Mesenchymal stem cell (in vitro differentiated cells and primary cell): ENCODE measurements at regions not wholly inside any gene's neighbourhood (a gene's known extent, or its start where the extent isn't known, plus 50 kb on each side); places are given as distances from the start of the nearest gene placed in this dataset.

Experiments used
- DNase-seq: peaks from one replicate; pipeline ENCODE4 v3.0.0-alpha.2; 2013
- H2AFZ ChIP-seq: one replicate; pipeline ENCODE4 v1.6.1; 2013; ENCODE audit warnings: low read depth, mild to moderate bottlenecking, control low read depth, inconsistent platforms, low read length, moderate library complexity
- H2AK5ac ChIP-seq: 2 replicates; pipeline ENCODE4 v1.6.1; 2013; ENCODE audit warnings: low read length, moderate library complexity, mild to moderate bottlenecking, inconsistent platforms; ENCODE audit not compliant: severe bottlenecking
- H2BK120ac ChIP-seq: one replicate; pipeline ENCODE4 v1.6.1; 2013; ENCODE audit warnings: low read depth, mild to moderate bottlenecking, inconsistent platforms, low read length, moderate library complexity
- H2BK12ac ChIP-seq, 2 experiments: one replicate each; pipeline ENCODE4 v1.6.1; 2013; ENCODE audit warnings: inconsistent platforms in 2 of 2, low read length in 2 of 2, mild to moderate bottlenecking in 2 of 2, moderate library complexity in 2 of 2, control low read depth in 1 of 2
- H2BK15ac ChIP-seq: one replicate; pipeline ENCODE4 v1.6.1; 2013; ENCODE audit warnings: mild to moderate bottlenecking, low read depth, inconsistent platforms; ENCODE audit not compliant: poor library complexity, severe bottlenecking
- H2BK5ac ChIP-seq: 2 replicates; pipeline ENCODE4 v1.6.1; 2013; ENCODE audit warnings: low read depth, mild to moderate bottlenecking, low read length, control low read depth, inconsistent platforms; ENCODE audit not compliant: poor library complexity, severe bottlenecking
- H3K14ac ChIP-seq, 2 experiments: one replicate each; pipeline ENCODE4 v1.6.1; 2013; ENCODE audit warnings: inconsistent platforms in 2 of 2, low read length in 2 of 2, control low read depth in 1 of 2, mild to moderate bottlenecking in 1 of 2, moderate library complexity in 1 of 2
- H3K18ac ChIP-seq, 2 experiments: one replicate each; pipeline ENCODE4 v1.6.1; 2013; ENCODE audit warnings: inconsistent platforms in 2 of 2, low read length in 2 of 2, control low read depth in 1 of 2, low read depth in 1 of 2, mild to moderate bottlenecking in 1 of 2
- H3K23ac ChIP-seq, 2 experiments: one replicate each; pipeline ENCODE4 v1.6.1; 2013; ENCODE audit warnings: inconsistent platforms in 2 of 2, low read length in 2 of 2, mild to moderate bottlenecking in 2 of 2, moderate library complexity in 2 of 2, control low read depth in 1 of 2
- H3K27ac ChIP-seq: 2 replicates; pipeline ENCODE4 v1.5.1; 2013; ENCODE audit warnings: mild to moderate bottlenecking, moderate library complexity, low read length, control low read depth, inconsistent platforms; ENCODE audit not compliant: poor library complexity, severe bottlenecking
- H3K27me3 ChIP-seq, 2 experiments: 2 replicates each; pipeline versions ENCODE4 v1.6.1 to v1.7.0; 2013; ENCODE audit warnings: low read length in 2 of 2, mild to moderate bottlenecking in 2 of 2, moderate library complexity in 2 of 2, control low read depth in 1 of 2, inconsistent platforms in 1 of 2; ENCODE audit not compliant: control insufficient read depth in 1 of 2, insufficient read depth in 1 of 2
- H3K36me3 ChIP-seq, 2 experiments: 2 replicates each; pipeline versions ENCODE4 v1.6.1 to v1.7.0; 2013; ENCODE audit warnings: low read length in 2 of 2, control low read depth in 1 of 2, inconsistent platforms in 1 of 2, low read depth in 1 of 2, mild to moderate bottlenecking in 1 of 2; ENCODE audit not compliant: insufficient read depth in 2 of 2, control insufficient read depth in 1 of 2
- H3K4ac ChIP-seq, 2 experiments: one replicate each; pipeline ENCODE4 v1.6.1; 2013; ENCODE audit warnings: inconsistent platforms in 2 of 2, low read length in 2 of 2, mild to moderate bottlenecking in 2 of 2, moderate library complexity in 2 of 2, control low read depth in 1 of 2, low read depth in 1 of 2
- H3K4me1 ChIP-seq: 2 replicates; pipeline ENCODE4 v1.6.1; 2013; ENCODE audit warnings: low read depth, low read length, control low read depth; ENCODE audit not compliant: control insufficient read depth, insufficient read depth
- H3K4me2 ChIP-seq: 2 replicates; pipeline ENCODE4 v1.6.1; 2013; ENCODE audit warnings: low read length, mild to moderate bottlenecking, inconsistent platforms; ENCODE audit not compliant: poor library complexity, severe bottlenecking
- H3K4me3 ChIP-seq, 2 experiments: 2 replicates each; pipeline versions ENCODE4 v1.5.1 to v1.7.0; 2013; ENCODE audit warnings: low read length in 2 of 2, mild to moderate bottlenecking in 2 of 2, control low read depth in 1 of 2, low read depth in 1 of 2; ENCODE audit not compliant: insufficient read depth in 1 of 2
- H3K79me1 ChIP-seq: replicated peaks from 2 replicates; pipeline ENCODE4 v1.6.1; 2013; ENCODE audit warnings: mild to moderate bottlenecking, control low read depth, low read length, inconsistent platforms; ENCODE audit not compliant: poor library complexity, severe bottlenecking
- H3K9ac ChIP-seq: 2 replicates; pipeline ENCODE4 v1.7.0; 2013; ENCODE audit warnings: mild to moderate bottlenecking, low read length, moderate library complexity
- H3K9me3 ChIP-seq: 2 replicates; pipeline ENCODE4 v1.7.0; 2013; ENCODE audit warnings: mild to moderate bottlenecking, low read length; ENCODE audit not compliant: control insufficient read depth
- H4K8ac ChIP-seq: one replicate; pipeline ENCODE4 v1.6.1; 2013; ENCODE audit warnings: inconsistent platforms, mild to moderate bottlenecking, low read length, moderate library complexity
- H4K91ac ChIP-seq: one replicate; pipeline ENCODE4 v1.6.1; 2013; ENCODE audit warnings: mild to moderate bottlenecking, low read length, inconsistent platforms
- WGBS: methylation state at CpG from one replicate; pipeline ENCODE4 v1.1.7; 2013; ENCODE audit warnings: mixed read lengths; 5-methylcytosine and 5-hydroxymethylcytosine counted together

DNA sequence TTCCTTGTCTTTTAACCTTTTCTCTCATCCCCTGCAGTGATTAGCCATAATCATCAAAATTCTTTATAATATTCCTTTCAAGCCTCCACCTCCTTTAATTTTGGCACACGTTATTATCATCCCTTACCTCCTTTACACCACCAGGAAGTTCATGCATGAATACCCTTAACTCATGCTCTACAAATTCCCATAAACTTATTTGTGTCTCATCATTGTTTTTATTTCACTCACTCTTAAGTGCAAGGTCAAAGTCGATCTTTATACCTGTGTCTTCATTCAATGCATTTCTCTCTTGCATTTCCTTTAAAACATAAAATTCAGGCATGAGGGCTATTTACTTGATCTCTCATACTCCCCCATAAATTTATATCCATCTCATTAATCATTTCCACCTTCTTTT, 1064.6 kb upstream of the CADM2 start:
- Histone ChIP-seq H3K79me1 (no peaks in the 10 kb centered on the region), H3K4ac (no peak overlapping the region), H2BK5ac (no peak overlapping the region), H2BK120ac (no peak overlapping the region), H3K27me3 (no peaks in the 10 kb centered on the region), H3K9ac (no peak overlapping the region), H2AK5ac (no peak overlapping the region), H4K91ac (no peak overlapping the region), H2BK15ac (no peak overlapping the region), H3K4me1 (no peaks in the 10 kb centered on the region), H3K4me2 (no peak overlapping the region), H3K36me3 (no peaks in the 10 kb centered on the region), H3K14ac (no peak overlapping the region), H3K9me3 (peaks cover 3% of the 10 kb centered on the region), H3K18ac (no peak overlapping the region), H2AFZ (no peak overlapping the region), H4K8ac (no peak overlapping the region), H3K23ac (no peak overlapping the region), H3K4me3 (no peak overlapping the region), H2BK12ac (no peak overlapping the region), H3K27ac (no peak overlapping the region)
- WGBS = 44% methylated on average over 2 of the region's 2 CpGs
- DNase-seq = no peak

DNA sequence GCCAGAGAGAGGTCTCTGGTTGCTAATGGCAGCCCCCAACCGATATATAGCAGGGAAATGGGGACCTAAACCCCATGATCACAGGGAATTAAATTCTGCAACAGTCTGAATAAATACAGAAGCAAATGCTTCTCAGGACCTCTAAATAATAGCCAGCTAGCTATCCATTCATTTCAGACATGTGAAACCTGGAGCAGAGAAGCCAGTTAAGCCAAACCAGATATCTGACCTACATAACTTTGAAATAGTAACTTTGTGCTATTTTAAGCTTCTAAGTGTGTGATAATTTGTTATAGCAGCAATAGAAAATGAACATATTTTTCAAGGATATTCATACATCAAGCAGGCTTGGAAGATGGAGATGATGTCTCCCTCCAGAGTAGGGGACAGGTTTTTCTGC, 1062.9 kb upstream of the CADM2 start:
- Histone ChIP-seq H4K8ac (no peak overlapping the region), H3K23ac (no peak overlapping the region), H3K4me1 (no peaks in the 10 kb centered on the region), H3K36me3 (no peaks in the 10 kb centered on the region), H3K4me3 (no peak overlapping the region), H4K91ac (no peak overlapping the region), H2AFZ (no peak overlapping the region), H2AK5ac (no peak overlapping the region), H3K79me1 (no peaks in the 10 kb centered on the region), H2BK15ac (no peak overlapping the region), H3K9ac (no peak overlapping the region), H2BK12ac (no peak overlapping the region), H3K4ac (no peak overlapping the region), H3K14ac (no peak overlapping the region), H3K18ac (no peak overlapping the region), H2BK5ac (no peak overlapping the region), H3K27ac (no peak overlapping the region), H3K4me2 (no peak overlapping the region), H2BK120ac (no peak overlapping the region), H3K27me3 (no peaks in the 10 kb centered on the region), H3K9me3 (peaks cover 8% of the 10 kb centered on the region)
- WGBS = 10% methylated on average over 1 of the region's 1 CpG
- DNase-seq = no peak

DNA sequence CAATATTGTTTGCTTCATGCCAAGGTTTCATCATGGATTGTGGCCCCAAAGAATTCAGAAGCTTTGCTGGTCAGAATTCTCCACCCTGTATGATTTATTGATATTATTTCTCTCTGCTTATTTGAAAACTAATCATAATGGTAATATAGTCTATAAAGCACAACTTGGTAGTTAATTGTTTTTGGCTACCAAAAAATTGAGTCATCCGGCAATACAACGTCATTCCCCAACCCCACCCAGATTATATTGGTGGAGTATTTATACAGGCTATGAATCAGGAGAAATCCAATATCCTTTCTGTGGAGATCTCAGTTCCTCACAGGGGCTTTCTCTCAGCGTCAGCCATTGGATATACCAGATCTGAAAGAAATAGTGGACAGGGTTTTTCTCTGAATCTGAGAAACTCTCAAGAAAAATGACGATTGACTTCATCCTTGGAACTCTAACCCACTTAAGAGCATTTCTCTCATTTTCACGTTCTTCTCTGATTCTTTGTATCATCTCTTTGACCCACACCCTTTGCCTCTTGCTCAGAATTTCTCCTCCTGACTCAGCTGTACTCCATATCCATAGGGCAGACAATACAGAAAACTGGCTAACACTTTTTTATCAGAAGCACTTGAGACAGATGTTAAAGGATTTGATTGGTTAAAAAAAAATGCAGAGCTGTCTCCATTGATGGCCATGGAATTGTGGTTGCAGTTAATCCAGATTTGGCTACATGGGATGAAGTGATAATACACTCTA, 1055.8 kb upstream of the CADM2 start:
- no peak overlapping the region for H3K23ac ChIP-seq

DNA sequence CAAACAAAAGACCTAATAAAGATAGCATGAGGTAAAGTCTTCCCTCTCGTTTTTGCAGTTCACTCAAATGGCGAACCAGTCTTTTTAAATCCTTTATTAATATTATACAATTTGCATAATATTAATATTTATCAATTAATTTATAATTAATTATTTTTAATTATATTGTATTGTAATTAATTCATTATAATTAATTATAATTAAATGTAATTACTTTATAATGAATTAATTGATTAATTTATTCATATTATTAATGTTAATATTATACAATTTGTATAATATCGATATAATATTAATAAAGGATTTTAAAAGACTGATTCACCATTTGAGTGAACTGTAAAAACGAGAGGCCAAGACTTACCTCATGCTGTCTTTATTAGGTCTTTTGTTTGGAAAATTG, 1045.4 kb upstream of the CADM2 start:
- no peak overlapping the region for H3K4me3 ChIP-seq
- 44% methylated on average over 1 of the region's 4 CpGs for WGBS
- no peaks in the 10 kb centered on the region for H3K27me3 ChIP-seq
- no peak overlapping the region for H2BK5ac ChIP-seq
- no peak overlapping the region for H2BK15ac ChIP-seq
- no peak for DNase-seq
- no peak overlapping the region for H2BK12ac ChIP-seq
- H3K14ac ChIP-seq = no peak overlapping the region
- H3K79me1 ChIP-seq = no peaks in the 10 kb centered on the region
- no peak overlapping the region for H3K27ac ChIP-seq
- H3K9me3 ChIP-seq = peaks cover 4% of the 10 kb centered on the region
- no peaks in the 10 kb centered on the region for H3K4me1 ChIP-seq
- no peak overlapping the region for H3K4me2 ChIP-seq
- no peak overlapping the region for H2BK120ac ChIP-seq
- no peak overlapping the region for H3K4ac ChIP-seq
- no peak overlapping the region for H2AFZ ChIP-seq
- no peak overlapping the region for H2AK5ac ChIP-seq
- H3K36me3 ChIP-seq = no peaks in the 10 kb centered on the region
- H4K91ac ChIP-seq = no peak overlapping the region
- H4K8ac ChIP-seq = no peak overlapping the region
- H3K18ac ChIP-seq = no peak overlapping the region
- H3K9ac ChIP-seq = no peak overlapping the region
- H3K23ac ChIP-seq = no peak overlapping the region

More for the DNA sequence above, 1055.8 kb upstream of the CADM2 start:
- Histone ChIP-seq H3K27me3 (no peaks in the 10 kb centered on the region), H2BK15ac (no peak overlapping the region), H2BK120ac (no peak overlapping the region), H3K4ac (no peak overlapping the region), H3K18ac (no peak overlapping the region), H3K27ac (no peak overlapping the region), H3K9me3 (peaks cover 12% of the 10 kb centered on the region), H3K4me1 (no peaks in the 10 kb centered on the region), H3K36me3 (no peaks in the 10 kb centered on the region), H4K8ac (no peak overlapping the region), H3K4me2 (no peak overlapping the region), H2BK5ac (no peak overlapping the region), H3K4me3 (no peak overlapping the region), H3K9ac (no peak overlapping the region), H3K79me1 (no peaks in the 10 kb centered on the region), H2AK5ac (no peak overlapping the region), H4K91ac (no peak overlapping the region), H2BK12ac (no peak overlapping the region), H3K14ac (no peak overlapping the region), H2AFZ (no peak overlapping the region)
- DNase-seq = no peak
- WGBS = 47% methylated on average over 3 of the region's 5 CpGs
